Stimulated activated CD4-positive, alpha-beta T cell treated with anti-CD3 and anti-CD28 coated beads, TNF-alpha, amount 100 ng/mL, for 48 hours (primary cell): ENCODE measurements at regions not wholly inside any gene's neighbourhood (a gene's known extent, or its start where the extent isn't known, plus 50 kb on each side); places are given as distances from the start of the nearest gene placed in this dataset.

Experiments used
- DNase-seq, 3 donors: peaks; one replicate each; pipeline ENCODE4 v3.0.0-alpha.2; 2020; ENCODE audit warnings: low read depth in 3 of 3

GRCh38 chr1:96358057-96358456 lies 363.5 kb upstream of the PTBP2 start:
- DNase-seq: no peak

- no peak for DNase-seq
Observed at GRCh38 chr1:96360036-96360795, 361.4 kb upstream of the PTBP2 start.

GRCh38 chr1:96361271-96361856 lies 360.2 kb upstream of the PTBP2 start:
- DNase-seq: no peak

- no peak for DNase-seq
Observed at GRCh38 chr1:96361961-96362360, 359.6 kb upstream of the PTBP2 start.

- DNase-seq: peak in 1 of 3 donors; percentile 0
Observed at GRCh38 chr1:96362623-96363022, 359.0 kb upstream of the PTBP2 start.

GRCh38 chr1:96363826-96364225 lies 357.8 kb upstream of the PTBP2 start:
- DNase-seq: no peak

- no peak for DNase-seq
Observed at GRCh38 chr1:96364576-96364975, 357.0 kb upstream of the PTBP2 start.

- no peak for DNase-seq
Observed at GRCh38 chr1:96365076-96365475, 356.5 kb upstream of the PTBP2 start.

- DNase-seq: no peak
Observed at GRCh38 chr1:96365596-96366390, 355.8 kb upstream of the PTBP2 start.

- DNase-seq: no peak
Observed at GRCh38 chr1:96366516-96366915, 355.1 kb upstream of the PTBP2 start.

- DNase-seq: no peak
Observed at GRCh38 chr1:96367791-96368190, 353.8 kb upstream of the PTBP2 start.

- no peak for DNase-seq
Observed at GRCh38 chr1:96370757-96371156, 350.8 kb upstream of the PTBP2 start.

GRCh38 chr1:96372881-96373280 lies 348.7 kb upstream of the PTBP2 start:
- no peak for DNase-seq

GRCh38 chr1:96374076-96374762 lies 347.4 kb upstream of the PTBP2 start:
- DNase-seq: no peak

GRCh38 chr1:96376846-96377245 lies 344.7 kb upstream of the PTBP2 start:
- DNase-seq: no peak

- DNase-seq: no peak
Observed at GRCh38 chr1:96384611-96385010, 337.0 kb upstream of the PTBP2 start.

GRCh38 chr1:96387785-96388184 lies 333.8 kb upstream of the PTBP2 start:
- DNase-seq: no peak

GRCh38 chr1:96388421-96389310 lies 332.9 kb upstream of the PTBP2 start:
- no peak for DNase-seq

GRCh38 chr1:96400089-96400488 lies 321.5 kb upstream of the PTBP2 start:
- DNase-seq: no peak

GRCh38 chr1:96409087-96409486 lies 312.5 kb upstream of the PTBP2 start:
- DNase-seq: no peak

GRCh38 chr1:96409689-96410088 lies 311.9 kb upstream of the PTBP2 start:
- no peak for DNase-seq
